ENCODE measurements at regions not wholly inside any gene's neighbourhood (a gene's known extent, or its start where the extent isn't known, plus 50 kb on each side); places are given as distances from the start of the nearest gene placed in this dataset.

- H4K5ac ChIP-seq (ENCODE audit: insufficient read length, low read depth, low read length) = no peak overlapping the region
- H2BK12ac ChIP-seq (ENCODE audit: low read depth, low read length) = no peak overlapping the region
- no peak overlapping the region for H3K4me2 ChIP-seq (ENCODE audit: insufficient read depth in 1 of 2, low read depth in 2 of 2, low read length in 2 of 2)
- FAIRE-seq (no peak), DNase-seq (ENCODE audit: low read depth in 1 of 2, low spot score in 2 of 2) (no peak)
- TF ChIP-seq PHF8 (conservative IDR thresholded peaks at IDR 0.05; ENCODE audit: low read depth, low read length) (no peak), SP1 (IDR thresholded peaks at IDR 0.05; ENCODE audit: low read depth, low read length) (no peak), TAF7 (optimal IDR thresholded peaks at IDR 0.05; ENCODE audit: borderline replicate concordance, low read depth, low read length) (no peak), GTF2F1 (IDR thresholded peaks at IDR 0.05; ENCODE audit: borderline replicate concordance, low read depth, low read length) (no peak), CREB1 (IDR thresholded peaks at IDR 0.05) (no peak), JUND (IDR thresholded peaks at IDR 0.05; ENCODE audit: low read length) (no peak), E2F6 (IDR thresholded peaks at IDR 0.05) (no peak), FOSL1 (IDR thresholded peaks at IDR 0.05; ENCODE audit: insufficient read depth, low read depth, low read length) (no peak), RXRA (IDR thresholded peaks at IDR 0.05; ENCODE audit: insufficient read depth, low read depth, low read length) (no peak), CTCF (IDR thresholded peaks at IDR 0.05; ENCODE audit: control extremely low read depth in 1 of 3, insufficient read depth in 1 of 3, low read depth in 1 of 3, low read length in 3 of 3) (no peak)
- no peaks in the 10 kb centered on the region for H3K4me1 ChIP-seq (replicated peaks in 1 of 4; ENCODE audit: control insufficient read depth in 3 of 4, insufficient read depth in 4 of 4, low read length in 3 of 4)
- H3K4ac ChIP-seq (replicated peaks; ENCODE audit: insufficient read length, low read depth, low read length) = no peak overlapping the region
- H2BK20ac ChIP-seq (ENCODE audit: low read length) = no peak overlapping the region
- ChIA-PET POLR2A (ENCODE audit: partially characterized antibody) (no interaction called here), CTCF (ENCODE audit: partially characterized antibody) (interaction anchor here (0.6 kb wide), 1 partner anchor 93 kb away, joined by 3 read pairs; no protein-coding TSS in a partner anchor)
- H3K23me2 ChIP-seq (ENCODE audit: low read depth, low read length) = no peaks in the 10 kb centered on the region
- no peaks in the 10 kb centered on the region for H3K79me2 ChIP-seq (ENCODE audit: control insufficient read depth in 1 of 2, insufficient read depth in 2 of 2, low read length in 2 of 2)
- no peak overlapping the region for H3K18ac ChIP-seq (ENCODE audit: extremely low read depth, low read length)
- no peak overlapping the region for H4K91ac ChIP-seq (replicated peaks; ENCODE audit: insufficient read length, low read length)
- H3K56ac ChIP-seq (replicated peaks; ENCODE audit: insufficient read length, low read depth, low read length) = no peak overlapping the region
- no peaks in the 10 kb centered on the region for H3K36me3 ChIP-seq (ENCODE audit: control insufficient read depth in 2 of 4, insufficient read depth in 4 of 4, low read length in 3 of 4)
- H3K79me1 ChIP-seq (ENCODE audit: low read depth, low read length) = no peaks in the 10 kb centered on the region
- no peak overlapping the region for H3K9ac ChIP-seq (replicated peaks in 1 of 4; ENCODE audit: extremely low read depth in 1 of 4, low read depth in 3 of 4, low read length in 3 of 4)
- no peak overlapping the region for H2AFZ ChIP-seq (ENCODE audit: low read length)
- H3K27ac ChIP-seq (ENCODE audit: low read depth, low read length) = no peak overlapping the region
- H3K23ac ChIP-seq (ENCODE audit: insufficient read length) = no peak overlapping the region
- peaks cover 0 to 2% of the 10 kb centered on the region in 2 experiments for H4K20me1 ChIP-seq (replicated peaks in 1 of 2; ENCODE audit: control insufficient read depth in 1 of 2, insufficient read depth in 2 of 2, low read length in 2 of 2)
- H4K8ac ChIP-seq (ENCODE audit: extremely low read depth, insufficient read depth, low read length) = no peak overlapping the region
- no peaks in the 10 kb centered on the region for H3K9me3 ChIP-seq (ENCODE audit: insufficient read depth in 2 of 2, low read depth in 1 of 2, low read length in 1 of 2)
- H2BK15ac ChIP-seq (ENCODE audit: low read length) = no peak overlapping the region
- no peak overlapping the region for H3K14ac ChIP-seq (ENCODE audit: insufficient read length)
- no peak overlapping the region for H2BK120ac ChIP-seq (replicated peaks; ENCODE audit: low read depth, low read length)
- WGBS, 2 experiments (ENCODE audit: extremely low coverage in 1 of 2, insufficient coverage in 1 of 2, insufficient read length in 1 of 2, insufficient replicate concordance in 2 of 2, low coverage in 1 of 2, low lambda C conversion rate in 2 of 2, missing lambda C conversion rate in 1 of 2) = 94% methylated on average over 1 of the region's 1 CpG; no CpG with 5 or more reads in 1 of the 2 experiments
- H2BK5ac ChIP-seq (ENCODE audit: low read depth, low read length) = no peak overlapping the region
- H3K27me3 ChIP-seq (replicated peaks in 1 of 4; ENCODE audit: control insufficient read depth in 3 of 4, extremely low read depth in 1 of 4, insufficient read depth in 3 of 4, low read length in 3 of 4) = no peaks in the 10 kb centered on the region
- H3K4me3 ChIP-seq (ENCODE audit: extremely low read depth in 1 of 4, insufficient read depth in 2 of 4, low read depth in 3 of 4, low read length in 4 of 4) = no peak overlapping the region
- no peak overlapping the region for H2AK5ac ChIP-seq (ENCODE audit: low read depth, low read length)
Measured at GRCh38 chr11:86889001-86889341, 66.2 kb downstream of the FZD4 start.
